Retinal pigment epithelial cell (primary cell): ENCODE measurements at regions not wholly inside any gene's neighbourhood (a gene's known extent, or its start where the extent isn't known, plus 50 kb on each side); places are given as distances from the start of the nearest gene placed in this dataset.

Experiments used
- DNase-seq: peaks from one replicate; pipeline ENCODE4 v3.0.0-alpha.2; 2010; ENCODE audit warnings: low read depth
- H3K4me3 ChIP-seq: 2 replicates; pipeline ENCODE4 v1.5.1; 2011; ENCODE audit warnings: mild to moderate bottlenecking, low read length, control low read depth, moderate library complexity
- CTCF ChIP-seq: conservative IDR thresholded peaks from 2 replicates; pipeline ENCODE4 v1.5.1; 2011; ENCODE audit warnings: low read depth, low read length, control low read depth, inconsistent platforms

- no peak overlapping the region for H3K4me3 ChIP-seq
- no peak for DNase-seq
- TF ChIP-seq CTCF = no peak
Measured at GRCh38 chrX:15929194-15929593, 74.6 kb upstream of the AP1S2 start.

DNA sequence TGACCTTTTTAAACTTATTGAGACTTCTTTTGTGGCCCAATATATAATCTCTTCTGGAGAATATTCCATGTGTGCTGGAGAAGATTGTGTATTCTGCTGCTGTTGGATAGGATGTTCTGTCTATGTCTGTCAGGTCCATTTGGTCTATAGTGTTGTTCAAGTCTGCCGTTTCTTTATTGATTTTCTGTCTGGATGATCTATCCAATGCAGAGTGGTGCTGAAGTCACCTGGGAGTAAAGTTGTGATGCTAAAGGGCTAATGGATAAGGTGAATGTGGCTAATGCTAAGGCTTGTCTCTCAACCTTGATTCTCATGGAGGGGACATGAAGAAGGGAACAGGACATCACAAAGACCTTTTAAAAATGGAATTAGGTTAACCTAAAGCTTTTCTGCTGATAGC, 72.0 kb upstream of the AP1S2 start:
- no peak for DNase-seq
- no peak overlapping the region for H3K4me3 ChIP-seq
- no peak for TF ChIP-seq CTCF

DNA sequence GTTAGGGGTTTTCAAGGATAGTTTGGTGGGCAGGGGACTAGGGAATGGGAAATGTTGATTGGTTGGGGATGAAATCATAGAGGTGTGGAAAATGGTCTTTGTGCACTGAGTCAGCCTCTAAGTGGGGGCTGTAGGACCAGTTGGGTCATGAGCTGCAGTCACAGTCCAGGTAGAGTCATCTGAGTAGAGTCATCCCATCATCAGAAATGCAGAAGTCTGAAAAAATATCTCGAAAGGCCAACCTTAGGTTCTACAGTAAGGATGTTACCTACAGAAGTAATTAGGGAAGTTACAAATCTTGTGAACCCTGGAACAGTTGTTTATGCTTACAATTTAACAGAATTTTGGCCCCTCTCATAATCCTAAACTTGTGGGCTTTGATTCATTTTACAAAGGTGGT, 63.4 kb upstream of the AP1S2 start:
- no peak for DNase-seq
- no peak overlapping the region for H3K4me3 ChIP-seq
- TF ChIP-seq CTCF = no peak

DNA sequence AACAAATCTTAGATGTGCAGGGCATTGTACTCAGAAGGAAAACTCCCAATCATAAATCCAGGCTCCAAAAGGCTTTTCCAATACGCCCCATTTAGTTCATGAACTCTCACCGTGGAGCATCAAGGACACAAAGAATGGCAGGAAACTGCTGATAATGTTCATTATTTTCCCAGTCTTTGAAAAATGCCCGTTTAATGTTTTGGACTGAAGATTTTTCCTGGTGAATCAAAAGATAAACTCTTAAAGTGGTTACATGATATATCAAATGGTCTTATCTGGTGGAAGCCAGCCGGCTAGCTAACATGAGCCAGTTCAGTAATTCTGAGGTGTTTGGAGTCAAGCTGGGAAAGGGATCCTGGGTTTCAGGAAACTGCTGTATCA, 62.1 kb upstream of the AP1S2 start:
- TF ChIP-seq CTCF = no peak
- no peak for DNase-seq
- H3K4me3 ChIP-seq = no peak overlapping the region

- TF ChIP-seq CTCF = no peak
- no peak for DNase-seq
- no peak overlapping the region for H3K4me3 ChIP-seq
Measured at GRCh38 chrX:15915959-15916703, 61.5 kb upstream of the AP1S2 start.

- no peak for TF ChIP-seq CTCF
- no peak overlapping the region for H3K4me3 ChIP-seq
- DNase-seq = no peak
Measured at GRCh38 chrX:15914486-15914885, 59.9 kb upstream of the AP1S2 start.

DNA sequence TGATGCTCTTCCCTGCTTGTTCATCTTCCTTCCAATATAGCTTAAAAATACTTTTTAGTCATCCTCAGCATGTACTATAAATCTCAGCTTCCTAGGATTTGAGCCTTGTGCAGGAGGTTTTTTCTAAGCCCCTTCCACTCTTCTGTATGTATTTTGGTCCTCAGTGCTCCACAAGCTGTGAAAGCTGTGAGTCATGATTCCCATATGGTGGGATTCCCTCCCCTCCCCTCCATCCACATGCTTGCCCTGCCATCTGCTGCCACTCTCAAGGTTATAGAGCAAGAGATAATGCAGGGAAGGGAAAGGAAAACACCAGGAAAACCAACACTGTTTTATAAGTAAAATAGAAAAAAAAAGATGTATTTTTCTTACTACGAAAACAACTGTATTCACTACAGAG, 58.5 kb upstream of the AP1S2 start:
- no peak for TF ChIP-seq CTCF
- H3K4me3 ChIP-seq = no peak overlapping the region
- DNase-seq = no peak
